GM18858 (cell line): ENCODE measurements at regions not wholly inside any gene's neighbourhood (a gene's known extent, or its start where the extent isn't known, plus 50 kb on each side); places are given as distances from the start of the nearest gene placed in this dataset.

Experiments used
- ATAC-seq: cut with Tn5 transposase; IDR thresholded peaks from one replicate; pipeline ENCODE4 v1.9.1; 2021; ENCODE audit not compliant: unreplicated experiment

DNA sequence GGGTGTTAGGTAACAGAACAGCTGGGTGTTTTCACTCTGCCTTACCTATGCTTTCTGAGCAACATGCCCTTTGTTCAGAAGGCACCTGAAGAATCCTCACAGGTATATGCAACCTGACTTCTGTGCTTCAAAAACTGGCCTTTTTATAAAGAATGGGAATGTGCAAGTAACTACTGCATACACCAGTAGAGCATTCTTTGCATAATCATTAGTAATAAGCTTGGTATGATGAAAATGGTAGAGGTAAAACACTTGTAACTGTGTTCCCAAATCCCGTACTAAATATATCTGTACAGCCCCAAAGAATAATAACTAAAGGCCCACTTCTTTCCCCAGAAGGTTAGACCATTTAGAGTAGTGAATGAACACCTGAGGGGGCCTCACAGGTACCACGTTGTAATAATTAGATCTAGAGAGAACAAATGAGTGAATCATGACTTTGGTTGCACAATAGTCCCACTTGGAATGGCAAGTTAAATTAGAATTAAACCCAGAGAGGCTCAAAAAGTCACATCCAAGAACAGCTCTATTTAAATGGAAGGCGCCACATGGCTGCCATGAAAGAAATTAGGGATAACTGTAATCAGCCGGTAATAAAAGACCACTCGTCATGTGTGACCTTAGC is 413.9 kb downstream of the KLF12 start:
- ATAC-seq: no peak

DNA sequence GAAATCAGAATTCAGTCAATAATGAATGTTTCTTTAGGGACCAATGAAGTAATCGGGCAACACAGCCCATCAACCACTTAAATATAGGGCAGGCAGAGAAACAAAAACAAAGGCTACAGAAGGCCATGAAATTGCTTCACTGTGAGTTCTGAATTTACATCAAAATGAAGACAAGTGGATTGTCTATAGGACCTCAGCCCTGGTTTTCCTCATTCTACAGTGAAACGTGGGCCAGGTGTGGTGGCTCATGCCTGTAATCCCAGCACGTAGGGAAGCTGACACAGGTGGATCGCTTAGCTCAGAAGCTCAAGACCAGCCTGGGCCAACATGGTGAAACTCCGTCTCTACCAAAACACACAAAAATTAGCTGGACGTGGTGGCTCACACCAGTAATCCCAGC is 416.0 kb downstream of the KLF12 start:
- no peak for ATAC-seq

DNA sequence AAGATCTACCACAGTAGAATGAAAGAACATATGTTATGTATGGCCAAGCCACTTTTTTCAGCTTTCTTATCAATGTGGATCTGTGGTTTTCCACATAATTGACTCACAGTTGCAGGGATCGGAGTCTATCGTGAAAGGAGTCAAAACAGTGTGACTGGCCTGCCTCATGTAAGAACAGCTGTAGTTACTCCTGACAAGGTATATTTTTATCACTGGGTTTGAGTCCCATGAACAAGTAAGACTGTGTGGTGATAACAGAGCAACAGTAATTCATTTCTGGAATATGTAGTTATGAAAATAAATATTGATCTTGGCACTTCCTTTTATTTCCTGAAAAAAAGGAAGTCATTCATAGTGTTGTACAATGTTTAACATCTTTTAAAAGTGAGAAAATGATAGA is 416.6 kb downstream of the KLF12 start:
- no peak for ATAC-seq

DNA sequence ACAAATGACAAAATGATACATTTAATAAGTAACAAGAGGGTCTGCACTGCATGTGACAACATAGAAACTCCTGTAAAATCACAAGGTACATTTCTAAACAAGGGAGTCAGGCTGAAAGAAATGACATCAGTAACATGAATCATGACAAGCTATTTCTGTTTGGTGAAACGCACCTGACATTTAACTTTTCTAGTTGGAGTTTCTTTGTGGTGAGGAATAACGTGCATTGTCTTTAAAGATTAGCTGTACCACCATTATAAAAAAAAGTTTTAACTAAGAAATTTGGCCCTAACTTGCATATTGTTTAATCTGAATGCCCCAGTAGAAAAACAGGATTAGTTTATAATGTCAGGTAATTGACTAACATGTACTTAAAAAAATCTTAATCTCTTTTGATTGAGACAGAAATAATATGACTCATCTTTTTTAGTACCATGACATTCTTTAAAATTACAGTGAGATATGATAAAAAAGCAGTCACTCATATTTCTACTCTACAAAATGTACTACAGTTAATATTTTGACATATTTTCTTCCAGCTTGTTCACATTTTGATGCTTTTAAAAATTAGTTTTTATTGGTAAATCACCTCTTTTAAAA is 418.2 kb downstream of the KLF12 start:
- peak; percentile 50 for ATAC-seq

DNA sequence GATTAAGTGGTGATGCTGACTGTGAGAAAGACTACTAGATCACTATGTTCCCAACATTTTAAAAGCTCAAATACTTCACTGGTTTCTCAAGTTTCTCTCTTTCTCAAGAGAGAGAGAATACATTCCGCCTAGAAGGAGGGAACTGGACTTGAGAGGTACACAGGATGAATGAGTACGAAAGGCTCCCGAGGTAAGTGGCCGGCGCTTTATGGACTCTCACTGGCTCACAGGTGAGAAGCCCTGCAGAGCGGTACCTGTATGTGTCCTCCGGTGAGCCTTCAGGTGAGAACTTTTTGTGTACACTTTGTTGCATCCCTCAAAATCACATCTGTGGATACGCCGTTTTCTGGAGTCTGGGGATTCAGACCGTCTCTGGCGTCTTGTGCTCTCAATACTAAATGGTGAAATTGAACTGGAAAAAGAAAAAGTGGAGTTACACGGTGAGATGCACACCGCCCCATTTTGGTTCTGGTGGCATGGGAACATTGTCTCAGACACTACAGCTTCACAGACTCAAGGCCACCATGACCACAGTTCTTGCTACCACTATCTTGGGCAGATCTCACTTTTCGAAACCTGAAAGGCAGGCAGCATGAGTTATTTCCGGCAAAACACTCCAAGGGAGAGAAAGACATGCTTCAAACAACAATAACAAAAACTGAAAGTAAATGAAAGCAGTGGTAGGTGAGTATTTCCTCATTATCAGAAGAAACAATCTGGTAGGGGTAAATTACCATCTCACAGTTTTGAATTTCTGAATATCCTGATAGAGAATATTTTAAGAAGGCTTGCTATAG is 418.9 kb downstream of the KLF12 start:
- peak; percentile 79 for ATAC-seq

DNA sequence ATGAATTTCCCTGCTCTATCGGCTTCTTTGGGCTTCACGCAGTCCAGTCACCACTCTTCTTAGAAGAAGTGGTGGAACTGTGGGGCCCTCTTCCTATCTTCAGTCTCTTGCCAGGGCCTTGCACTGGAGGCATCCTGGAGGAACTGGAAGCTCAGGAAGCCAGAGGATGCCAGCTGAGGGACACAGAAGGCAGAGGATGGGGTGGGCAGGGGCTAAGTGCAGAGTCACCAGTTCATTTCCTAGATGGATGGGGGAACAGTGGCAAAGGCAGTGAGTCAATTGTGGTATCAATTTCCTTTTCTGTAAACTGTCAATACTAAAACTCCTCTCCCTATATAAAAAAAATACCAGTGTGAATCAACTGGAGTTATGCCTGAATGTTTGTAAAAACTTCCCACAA is 419.7 kb downstream of the KLF12 start:
- no peak for ATAC-seq

DNA sequence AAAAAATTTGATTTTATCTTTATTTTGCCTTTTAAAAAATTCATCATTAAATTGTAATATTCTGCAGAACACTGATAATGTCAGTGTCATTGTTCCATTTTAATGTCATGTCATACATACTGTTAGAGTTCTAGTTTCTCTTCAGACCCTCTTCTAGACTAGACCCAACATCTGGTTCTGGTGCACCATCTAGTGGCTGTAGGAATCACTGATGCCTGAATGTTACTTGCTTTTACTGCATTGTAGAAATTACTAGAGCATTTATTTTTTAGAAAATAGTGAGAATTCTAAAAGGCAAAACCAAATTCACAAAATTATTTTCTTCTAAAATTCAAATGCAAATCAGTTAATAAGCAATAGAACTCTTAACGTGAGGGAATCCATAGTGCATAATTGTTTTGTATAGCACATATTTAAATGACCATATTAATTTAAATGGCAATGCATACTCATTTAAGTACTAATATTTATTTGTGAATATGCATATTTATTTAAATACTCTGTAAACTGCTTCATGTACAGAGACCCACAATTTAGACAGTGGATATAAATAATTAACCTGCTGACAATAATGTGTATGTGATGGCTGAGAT is 425.7 kb downstream of the KLF12 start:
- ATAC-seq: peak; percentile 98

DNA sequence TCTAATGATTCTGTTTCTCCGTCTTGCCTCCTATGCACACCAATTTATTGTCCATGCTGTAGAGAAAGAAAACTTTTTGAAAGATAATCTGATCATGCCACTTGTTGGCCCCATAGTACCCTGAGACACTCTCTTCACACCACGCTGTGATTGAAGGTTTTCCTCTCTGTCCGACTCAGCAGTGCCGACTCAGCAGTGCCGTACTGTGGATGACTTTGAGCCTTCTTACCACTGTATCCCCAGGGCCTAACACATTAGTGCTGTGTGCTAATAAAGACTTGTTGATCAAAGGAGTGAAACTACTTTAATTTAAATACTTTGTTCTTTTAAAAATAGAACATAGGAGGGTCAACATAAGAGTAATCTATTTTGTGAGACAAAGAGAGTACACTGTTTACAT is 429.6 kb downstream of the KLF12 start:
- no peak for ATAC-seq

DNA sequence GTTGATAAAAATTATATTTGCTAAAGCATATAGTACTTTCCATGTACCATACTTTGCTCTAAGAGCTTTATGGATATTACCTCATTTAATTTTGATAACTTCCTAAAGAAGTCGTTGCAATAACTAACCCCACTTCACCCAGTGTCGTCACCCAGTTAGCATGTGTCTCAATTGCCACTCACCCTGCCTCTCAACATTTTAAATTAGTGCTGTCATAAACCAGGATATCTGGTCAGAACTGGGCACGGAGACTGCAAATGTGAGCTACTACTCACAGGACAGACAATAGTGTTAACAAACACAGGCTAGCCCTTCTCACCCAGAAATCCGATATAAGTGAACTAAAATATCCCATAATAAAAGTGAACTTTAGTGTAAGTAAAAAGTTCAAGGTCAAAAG is 430.6 kb downstream of the KLF12 start:
- ATAC-seq: no peak

DNA sequence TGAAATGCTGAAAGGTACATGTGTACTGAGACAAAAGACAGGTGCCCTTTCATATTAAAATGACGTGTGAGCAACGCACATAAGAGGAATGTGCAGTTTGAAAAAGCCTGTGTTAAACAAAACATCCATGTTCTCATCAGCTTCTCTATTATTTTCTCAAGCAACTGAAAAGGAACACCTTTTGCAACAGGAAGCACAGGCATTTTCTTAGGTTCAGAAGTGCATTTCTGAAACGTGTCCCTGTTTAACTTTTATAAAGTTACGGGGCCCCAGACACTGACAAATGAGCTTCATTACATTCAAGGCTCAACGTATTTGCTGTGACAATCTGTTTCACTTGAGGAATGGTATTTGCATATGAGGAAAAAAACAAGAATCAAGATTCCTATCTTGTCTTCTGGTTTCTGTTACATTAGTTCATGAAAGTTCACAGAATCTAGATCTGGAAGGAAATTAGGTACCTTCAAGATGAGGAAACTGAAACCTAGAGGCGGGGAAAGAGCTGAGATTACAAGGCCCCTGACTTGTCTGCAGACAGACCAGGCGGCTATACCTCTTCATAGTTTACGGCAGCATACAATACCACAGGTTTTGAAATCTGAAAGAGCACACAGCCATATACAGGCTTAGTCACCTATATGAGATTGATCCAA is 431.7 kb downstream of the KLF12 start:
- ATAC-seq: peak; percentile 92

DNA sequence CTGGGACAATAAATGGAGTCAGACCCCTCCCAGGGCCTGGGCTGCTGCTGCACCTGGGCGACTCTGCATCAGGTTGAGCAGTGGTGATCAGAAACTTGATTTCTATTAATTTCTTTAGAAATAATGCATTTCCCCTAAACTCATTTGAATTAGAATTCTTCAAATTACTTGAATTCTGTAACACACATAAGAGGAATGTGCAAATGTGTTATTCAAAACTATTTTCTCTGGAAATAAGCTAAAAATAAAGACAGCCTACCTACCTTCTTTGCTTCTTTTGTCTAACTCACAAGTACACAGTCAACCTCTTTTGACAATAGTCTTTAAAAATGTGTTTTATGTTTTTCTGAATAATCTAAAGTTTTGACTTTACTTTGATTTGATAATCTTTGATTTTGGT is 433.0 kb downstream of the KLF12 start:
- no peak for ATAC-seq

DNA sequence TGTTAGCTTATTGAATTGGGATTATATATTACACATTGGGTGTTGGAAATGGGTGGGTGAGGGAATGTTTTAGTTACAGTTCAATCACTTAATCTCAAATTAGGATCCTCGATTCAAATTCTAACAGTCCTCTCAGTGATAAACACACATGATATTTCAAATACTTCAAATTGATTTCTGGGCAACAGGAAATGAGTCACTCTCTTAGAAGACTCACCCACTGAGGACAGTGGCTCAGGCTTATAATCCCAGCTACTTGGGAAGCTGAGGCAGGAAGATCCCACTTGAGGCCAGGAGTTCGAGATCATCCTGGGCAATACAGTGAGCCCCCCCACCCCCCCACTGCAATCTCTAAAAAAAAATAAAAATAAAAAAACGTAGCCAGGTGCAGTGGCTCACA is 435.3 kb downstream of the KLF12 start:
- no peak for ATAC-seq

DNA sequence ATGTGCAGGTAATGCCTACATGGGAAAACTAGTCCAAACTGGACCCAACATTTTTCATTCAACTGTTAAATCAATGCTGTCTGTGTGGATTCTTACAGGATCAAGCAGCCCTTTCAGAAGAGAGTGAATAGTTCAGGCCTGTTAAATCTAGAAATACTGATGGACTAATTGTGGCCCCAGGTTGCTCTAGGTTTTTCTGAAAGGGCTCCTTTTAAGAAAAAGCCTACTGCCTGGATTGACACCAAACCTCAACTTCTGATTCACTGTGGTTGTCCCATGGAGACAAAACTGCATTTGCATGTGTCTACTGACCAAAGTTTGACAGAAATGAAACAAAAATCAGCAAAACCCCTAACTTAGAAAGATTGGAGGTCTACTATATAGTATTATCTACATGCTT is 437.0 kb downstream of the KLF12 start:
- no peak for ATAC-seq

DNA sequence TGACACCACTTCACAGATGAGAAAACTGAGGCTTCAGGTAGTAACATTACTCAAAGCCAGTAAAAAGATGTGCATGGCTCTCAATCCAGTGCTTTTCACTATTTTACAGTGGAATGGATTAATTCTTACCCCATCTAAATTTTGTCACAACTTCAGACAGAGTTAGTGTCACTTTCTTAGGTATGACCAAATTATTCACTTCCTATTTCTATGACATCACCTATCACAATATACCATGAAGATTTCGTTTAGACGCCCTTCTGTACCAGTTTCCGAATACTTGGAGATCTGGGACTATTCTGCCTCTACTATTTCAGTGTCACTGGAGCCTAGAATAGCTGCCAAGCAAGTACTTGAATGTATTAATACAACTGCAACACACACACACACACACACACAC is 437.5 kb downstream of the KLF12 start:
- ATAC-seq: no peak

DNA sequence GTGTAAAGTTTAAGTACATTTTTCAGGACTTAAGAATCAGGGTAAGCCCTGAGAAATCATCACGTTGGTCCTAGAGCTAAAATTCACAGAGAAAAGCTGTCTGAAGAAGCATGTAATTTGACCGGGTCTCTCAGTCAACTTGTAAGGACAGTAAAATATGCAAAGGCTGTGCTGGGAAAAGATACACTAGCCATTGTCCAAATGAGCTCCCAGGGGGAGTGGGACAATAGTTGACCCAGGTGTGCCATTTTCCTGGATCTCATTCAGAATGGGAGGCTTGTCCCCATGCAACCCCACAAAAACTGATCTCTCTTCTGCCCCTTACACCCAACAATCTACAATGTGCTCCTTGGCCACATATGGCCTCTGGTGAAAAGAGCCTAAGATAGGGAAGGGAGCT is 437.9 kb downstream of the KLF12 start:
- no peak for ATAC-seq

DNA sequence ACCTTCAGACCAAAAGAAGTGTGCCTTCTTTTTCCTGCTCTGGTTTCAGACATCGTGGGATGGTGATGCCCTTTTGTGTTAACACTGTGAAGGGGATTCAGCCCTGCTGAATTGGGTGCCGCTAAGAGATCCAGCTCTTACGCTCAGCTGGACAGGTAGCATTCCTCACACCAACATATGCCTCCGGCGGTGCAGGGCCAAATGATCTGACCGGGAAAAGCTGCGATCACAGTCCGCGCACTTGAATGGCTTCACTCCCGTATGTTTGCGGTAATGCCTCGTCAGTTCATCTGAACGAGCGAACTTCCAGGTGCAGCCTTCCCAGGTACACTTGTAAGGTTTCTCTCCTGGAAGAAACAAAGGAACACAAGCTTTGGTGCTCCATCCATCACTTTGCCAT is 438.9 kb downstream of the KLF12 start:
- ATAC-seq: no peak

DNA sequence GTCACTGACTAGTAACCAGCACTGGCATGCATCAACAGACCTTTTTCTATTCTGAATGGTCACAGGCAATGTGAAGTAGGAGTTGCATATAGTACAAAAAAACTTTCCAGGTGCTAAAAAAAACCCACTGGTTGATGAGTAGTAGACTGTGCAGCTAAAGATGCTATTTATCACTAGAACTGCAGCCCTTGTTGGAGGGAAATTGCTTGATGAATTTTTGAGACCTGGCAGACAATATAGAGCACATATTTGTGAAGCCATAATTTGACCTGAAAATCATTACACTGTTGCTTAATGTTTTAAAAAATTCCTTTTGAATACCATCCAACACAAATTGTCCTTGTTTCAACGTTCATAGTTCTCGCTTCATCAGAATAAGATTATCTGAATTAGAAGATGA is 441.0 kb downstream of the KLF12 start:
- ATAC-seq: no peak

DNA sequence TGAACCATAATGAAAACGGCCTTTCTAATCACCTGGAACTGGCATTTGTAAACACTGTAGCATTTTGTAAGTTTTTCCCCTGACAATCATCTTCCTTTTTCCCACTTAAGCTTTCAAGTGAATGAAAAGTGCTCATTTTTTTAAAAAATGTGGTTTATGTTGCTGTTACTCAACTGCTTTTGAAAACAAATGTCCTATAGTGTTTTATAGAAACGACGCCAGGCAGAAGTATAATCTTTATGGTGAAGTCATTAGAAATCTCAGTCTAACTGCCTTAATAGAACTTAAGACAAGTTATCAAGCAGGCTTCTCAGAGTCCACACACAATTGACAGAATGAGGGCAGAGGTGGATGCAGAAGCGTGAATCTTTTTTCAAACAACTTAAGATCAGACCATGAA is 442.3 kb downstream of the KLF12 start:
- no peak for ATAC-seq

DNA sequence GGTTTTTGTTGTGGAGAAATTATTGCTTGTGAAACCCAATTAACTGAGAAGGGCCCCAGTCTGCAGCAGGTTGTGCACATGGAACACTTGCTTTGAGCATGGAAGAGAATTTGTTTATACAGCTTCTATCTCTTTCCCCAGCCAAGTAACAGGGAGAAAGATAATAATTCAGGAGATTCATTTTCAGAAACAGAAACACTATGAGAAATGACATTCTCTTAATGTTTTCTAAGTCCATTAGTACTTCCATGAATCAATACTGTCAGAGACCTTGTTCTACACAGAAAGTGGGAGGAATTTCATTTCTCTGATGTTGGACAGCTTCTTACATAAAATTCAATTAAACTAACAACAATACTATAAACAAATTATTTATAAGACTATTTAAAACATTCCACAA is 446.3 kb downstream of the KLF12 start:
- ATAC-seq: no peak

DNA sequence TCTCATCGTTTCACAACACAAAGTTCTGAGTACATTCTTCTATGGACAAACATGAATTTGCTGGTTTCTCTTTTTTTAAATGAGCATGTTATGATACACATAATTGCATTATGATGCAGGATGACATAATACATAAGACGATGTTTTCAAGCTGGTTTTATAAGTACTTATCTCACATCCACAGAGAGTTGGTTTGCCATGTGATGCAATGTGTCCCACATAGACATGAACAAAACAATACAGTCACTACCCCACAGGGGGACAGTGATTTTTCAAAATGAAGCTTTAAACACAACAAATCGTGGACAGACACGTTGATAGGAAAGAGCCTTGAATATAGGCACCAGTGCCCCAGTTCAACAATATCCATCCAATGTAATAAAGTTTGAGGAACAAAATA is 447.1 kb downstream of the KLF12 start:
- ATAC-seq: no peak

DNA sequence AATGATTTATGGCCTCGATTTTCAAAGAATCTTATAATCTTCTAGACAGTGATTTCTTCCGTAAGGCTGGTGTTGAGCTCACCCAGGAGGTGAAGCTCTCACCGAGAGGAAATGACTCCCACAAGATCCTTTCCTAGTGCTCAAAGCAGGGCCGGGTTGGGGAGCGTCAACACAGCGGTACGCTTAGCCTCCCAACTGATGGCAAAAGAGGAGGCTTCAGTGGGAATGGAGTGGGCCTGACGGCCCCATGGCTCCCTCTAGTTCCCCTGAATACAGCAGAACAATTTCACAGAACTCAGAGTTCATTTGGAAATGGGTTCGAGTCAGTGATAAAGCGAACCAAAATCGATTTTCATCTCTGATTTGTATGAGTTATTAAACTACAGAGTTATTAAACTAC is 449.5 kb downstream of the KLF12 start:
- ATAC-seq: no peak

DNA sequence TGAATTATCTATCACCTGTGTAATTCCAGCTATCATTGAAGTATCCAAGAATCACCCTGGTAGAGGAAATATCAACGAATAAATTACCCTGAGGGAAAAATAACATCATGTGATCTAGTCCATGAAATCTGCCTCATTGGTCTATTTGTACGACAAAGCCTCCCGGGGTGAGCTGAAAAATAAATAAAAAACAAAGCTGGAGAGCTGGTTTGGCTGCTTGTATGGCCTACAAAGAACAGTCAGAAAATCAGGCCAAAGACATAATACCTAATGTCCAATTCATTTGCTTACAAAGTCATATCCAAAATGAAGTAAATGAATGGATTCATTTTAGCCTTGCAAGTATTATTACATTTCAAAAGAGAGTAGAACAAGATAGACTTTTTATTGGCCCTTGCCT is 449.9 kb downstream of the KLF12 start:
- ATAC-seq: no peak
